GM12873 (cell line): ENCODE measurements at regions not wholly inside any gene's neighbourhood (a gene's known extent, or its start where the extent isn't known, plus 50 kb on each side); places are given as distances from the start of the nearest gene placed in this dataset.

Experiments used
- CTCF ChIP-seq: IDR thresholded peaks from 2 replicates; pipeline ENCODE4 v1.5.1; 2012; ENCODE audit warnings: low read depth, mild to moderate bottlenecking, moderate library complexity, low read length, control low read depth; ENCODE audit not compliant: insufficient read depth; ENCODE audit errors: missing control alignments

DNA sequence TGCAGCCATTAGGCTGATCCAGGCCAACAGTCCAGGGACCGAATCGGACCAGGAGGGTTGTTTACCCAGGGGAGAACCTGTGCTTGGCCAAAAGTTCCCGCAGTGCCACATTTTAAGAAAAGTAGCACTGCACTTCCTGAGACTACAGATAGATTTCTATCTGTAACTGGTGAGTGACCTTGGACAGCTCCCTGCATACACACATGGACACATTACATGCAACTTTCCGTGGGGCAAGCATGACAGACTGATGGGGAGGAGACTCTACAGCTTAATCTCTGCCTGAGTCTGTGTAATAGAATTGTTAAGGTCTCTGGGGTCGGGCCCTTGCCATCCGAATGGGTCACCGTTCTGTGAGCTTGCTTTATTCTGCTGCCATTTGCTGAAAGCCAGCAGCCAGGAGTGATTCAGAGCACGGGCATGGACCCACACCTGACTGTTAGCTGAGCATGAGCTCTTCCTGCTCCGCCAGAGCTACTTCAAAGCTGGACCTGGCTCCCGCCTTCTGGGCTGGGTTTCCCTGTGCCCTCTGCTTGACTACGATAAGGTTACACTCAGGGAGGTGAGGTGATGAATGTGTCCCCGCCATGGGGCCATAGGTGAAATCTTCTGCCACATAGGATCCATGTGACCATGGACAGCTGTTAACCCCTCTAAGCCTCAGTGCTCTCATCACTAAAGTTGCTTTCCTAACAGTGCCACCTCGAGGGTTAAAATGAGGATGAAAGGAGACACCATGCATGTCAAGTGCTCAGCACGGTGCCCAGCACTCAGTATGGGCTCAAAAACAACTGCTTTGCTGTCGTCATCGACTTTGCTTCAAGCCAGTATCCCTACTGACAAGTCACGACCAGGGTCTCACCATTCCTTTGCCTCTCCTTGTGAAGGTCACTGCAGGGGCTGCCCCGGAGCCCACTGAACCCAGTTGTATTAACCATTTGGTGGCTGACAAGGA, 200.0 kb downstream of the MELK start:
- no peak for TF ChIP-seq CTCF

DNA sequence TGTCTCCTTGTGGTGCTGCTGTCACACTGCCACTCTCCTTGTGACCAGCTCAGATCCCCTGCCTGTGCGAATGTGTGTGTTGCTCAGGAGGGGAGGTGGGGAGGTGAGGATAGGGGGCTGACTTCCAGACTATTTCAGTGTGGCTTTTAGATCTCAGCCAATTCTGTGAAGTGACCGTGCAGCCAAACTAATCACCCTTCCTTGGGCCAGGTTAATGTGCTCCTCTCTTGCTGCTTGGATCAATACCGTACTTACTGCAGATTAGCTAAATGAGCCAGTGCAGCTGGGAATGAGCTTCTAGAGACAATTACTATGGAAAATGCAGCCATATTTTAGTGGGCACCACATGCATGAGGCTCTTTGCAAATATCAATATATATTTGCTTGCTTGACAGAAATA, 206.0 kb downstream of the MELK start:
- no peak for TF ChIP-seq CTCF

DNA sequence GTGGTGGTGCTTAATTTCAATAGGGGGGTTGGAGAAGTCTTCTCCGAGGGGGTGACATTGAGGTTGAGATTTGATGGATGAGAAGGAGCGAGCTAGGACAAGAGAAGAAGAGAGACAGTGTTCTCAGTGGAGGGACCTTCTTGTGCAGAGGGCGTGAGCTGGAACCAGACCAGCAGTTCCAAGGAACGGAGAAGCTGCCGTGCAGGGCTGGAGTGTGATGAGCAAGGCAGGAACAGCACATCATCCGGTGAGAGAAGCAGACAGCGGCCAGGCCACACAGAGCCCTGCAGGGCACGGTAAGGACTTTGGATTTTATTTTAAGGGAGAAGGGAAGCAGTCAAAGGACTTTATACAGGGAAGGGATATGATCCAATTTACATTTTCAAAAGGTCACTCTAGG, 206.9 kb downstream of the MELK start:
- TF ChIP-seq CTCF: no peak

GRCh38 chr9:36780186-36780585, 207.5 kb downstream of the MELK start:
- TF ChIP-seq CTCF: no peak

- no peak for TF ChIP-seq CTCF
Observed at GRCh38 chr9:36781533-36781932, 208.8 kb downstream of the MELK start.
